ENCODE measurements at regions not wholly inside any gene's neighbourhood (a gene's known extent, or its start where the extent isn't known, plus 50 kb on each side); places are given as distances from the start of the nearest gene placed in this dataset.
A peak's percentile ranks its signal among the peaks of the same experiment; 100 is the strongest.

DNA sequence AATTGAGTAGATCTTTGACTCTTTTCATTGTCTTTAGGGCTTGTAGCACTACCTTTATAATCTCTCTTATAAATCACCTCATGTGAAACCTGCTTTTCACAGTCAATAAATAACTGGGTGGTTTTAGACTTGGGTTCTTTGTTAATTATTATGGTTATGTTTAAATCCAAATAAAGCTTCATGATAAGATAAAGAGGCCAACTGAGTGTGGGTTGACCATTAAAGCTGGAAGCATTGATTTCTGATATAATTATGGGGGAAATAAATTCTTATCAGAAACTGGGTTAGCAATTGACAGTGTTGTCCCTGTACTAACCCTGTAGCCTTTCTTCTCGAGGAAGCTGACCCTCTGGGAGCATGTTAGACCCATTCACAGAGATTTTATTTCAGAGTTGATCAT, 384.7 kb upstream of the LCORL start:
- DNase-seq = no peak

DNA sequence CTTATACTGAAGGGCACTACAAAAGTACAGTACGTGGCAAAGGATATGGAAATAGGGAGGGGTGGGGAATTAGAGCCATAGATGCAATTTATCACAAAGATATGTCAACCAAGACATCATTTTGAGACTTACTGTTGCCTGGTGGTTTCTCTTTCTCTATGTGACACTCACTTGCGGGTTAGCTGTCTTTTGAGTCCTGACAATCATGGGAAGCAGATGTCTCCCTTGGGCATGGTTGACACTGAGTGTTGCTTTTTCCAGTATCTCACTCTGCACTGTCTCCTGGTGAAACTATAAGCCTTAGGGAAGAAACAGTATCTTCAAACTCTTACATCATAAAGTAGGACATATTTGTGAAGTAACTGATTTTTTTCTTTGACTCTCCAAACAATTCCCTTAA, 383.5 kb upstream of the LCORL start:
- DNase-seq = no peak

DNA sequence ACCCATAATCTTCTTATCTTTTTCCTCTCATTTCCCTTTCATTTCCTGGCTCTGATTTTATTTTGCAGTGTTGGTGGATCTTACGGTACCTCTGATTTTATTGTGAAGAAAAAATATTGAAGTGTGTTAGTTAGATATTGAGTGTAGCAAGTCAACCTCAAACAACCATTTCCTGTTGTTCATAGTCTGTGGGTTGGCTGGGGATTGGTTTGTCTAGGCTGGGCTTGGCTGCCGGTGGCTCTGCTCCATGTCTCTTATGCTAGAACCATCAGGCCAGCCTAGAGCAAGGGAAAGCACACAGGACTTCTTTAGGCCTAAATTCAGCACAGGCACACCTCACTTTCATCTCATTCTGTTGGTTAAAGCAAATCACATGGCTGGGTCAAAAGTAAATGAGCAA, 383.1 kb upstream of the LCORL start:
- DNase-seq = no peak

DNA sequence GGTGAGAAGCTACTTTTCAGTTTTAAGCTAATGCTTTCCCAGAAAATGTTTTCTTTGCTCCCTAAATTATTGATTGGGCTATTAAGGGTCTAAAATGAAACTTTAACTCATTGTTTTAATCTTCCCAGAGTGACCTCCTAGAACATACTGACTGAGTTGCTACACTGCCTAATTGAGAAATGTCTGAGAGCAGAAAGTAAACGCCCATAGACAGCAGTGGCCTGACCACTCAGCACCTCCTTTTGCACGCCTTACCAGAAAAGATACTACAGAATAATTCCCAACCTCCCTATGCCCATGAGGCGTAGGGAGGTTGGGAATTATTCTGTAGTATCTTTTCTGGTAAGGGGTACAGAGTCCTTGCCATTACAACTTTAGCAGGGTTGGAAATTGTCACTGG, 381.8 kb upstream of the LCORL start:
- no peak for DNase-seq

DNA sequence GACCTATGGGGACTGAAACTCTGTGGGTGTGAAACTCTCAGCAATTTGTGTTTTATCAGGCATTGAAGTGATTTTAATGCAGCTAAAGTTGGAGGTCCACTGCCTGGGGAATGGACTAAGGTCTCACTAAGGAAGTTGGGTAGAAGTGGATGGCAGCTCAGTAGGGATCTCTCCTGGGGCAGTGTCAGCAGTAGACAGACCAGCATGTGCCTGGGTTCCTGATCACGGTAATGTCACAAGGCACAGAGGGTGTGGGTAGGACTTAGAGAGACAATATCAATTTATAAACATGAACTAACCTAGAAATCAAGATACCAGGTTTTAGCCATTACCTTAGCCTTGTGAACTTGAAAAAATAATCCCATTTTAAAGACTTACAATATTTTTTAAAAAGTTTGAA, 380.3 kb upstream of the LCORL start:
- DNase-seq = no peak

DNA sequence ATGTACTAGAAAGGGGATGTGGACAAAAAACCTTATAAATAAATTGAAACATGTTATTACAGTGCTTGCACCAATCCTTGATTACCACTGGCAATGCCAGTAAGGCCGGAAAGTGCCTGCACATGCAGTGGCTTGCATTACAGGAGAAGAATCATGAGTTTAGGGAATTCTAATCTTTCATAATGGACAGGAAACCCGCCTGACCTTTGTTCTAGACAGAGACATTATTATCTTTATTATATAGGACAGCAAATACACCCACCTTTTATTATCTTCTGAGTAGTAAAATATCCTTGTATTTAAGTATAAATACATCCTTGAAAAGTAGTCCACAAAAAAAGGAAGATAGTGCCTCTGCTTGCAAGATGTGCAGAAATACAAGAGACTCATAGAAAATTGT, 379.9 kb upstream of the LCORL start:
- DNase-seq = no peak

DNA sequence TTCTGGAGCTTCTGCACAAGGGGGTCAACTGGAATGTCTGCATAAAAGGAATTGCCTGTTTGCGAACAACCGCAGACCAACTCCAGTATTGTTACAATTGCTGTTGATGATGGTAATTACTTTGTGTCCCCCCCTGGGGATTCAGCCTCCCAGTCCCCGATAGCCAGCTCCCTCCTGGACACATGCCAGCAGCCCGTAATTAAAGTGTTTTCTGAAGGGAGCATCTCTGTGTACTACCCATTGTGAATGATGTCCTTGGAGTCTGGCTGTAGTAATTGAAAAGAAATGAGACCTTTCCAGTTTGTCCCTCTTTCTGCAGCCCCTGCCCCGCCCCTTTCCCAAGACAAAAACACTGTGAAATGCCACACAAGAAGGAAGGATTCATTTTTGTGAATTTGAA, 377.1 kb upstream of the LCORL start:
- DNase-seq = no peak

DNA sequence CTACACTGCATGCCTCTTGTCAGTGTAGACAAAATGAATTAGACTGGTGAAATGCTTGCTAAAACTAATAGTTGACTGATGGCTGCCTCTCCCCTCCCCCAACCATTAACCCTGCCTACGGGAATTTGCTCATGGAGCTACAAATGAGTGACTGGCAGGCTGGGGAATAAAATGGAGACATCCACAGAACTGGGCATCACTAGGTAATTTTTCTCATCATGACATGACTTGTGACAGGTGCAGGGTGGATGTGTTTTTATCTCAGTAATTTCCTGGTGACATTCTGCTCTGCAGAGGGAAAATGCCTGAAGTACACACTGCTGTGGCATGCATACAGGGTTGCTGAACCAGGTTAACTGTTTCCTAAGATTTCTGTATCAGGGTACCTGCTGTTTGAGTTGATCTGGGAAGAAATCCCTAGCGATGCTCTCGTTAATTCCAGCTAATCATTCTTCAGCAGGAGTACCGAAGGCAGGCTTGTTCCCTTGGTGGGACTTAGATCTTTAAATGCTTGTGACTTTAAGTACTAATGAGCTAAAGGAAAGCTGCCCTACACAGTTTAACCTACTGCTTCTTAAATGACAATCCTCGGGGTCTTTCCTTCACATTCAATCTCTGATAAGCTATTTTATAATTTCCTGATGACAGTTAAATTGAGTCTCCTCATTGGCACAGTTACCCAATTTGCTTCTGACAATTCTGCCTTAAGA, 376.3 kb upstream of the LCORL start:
- no peak for DNase-seq

DNA sequence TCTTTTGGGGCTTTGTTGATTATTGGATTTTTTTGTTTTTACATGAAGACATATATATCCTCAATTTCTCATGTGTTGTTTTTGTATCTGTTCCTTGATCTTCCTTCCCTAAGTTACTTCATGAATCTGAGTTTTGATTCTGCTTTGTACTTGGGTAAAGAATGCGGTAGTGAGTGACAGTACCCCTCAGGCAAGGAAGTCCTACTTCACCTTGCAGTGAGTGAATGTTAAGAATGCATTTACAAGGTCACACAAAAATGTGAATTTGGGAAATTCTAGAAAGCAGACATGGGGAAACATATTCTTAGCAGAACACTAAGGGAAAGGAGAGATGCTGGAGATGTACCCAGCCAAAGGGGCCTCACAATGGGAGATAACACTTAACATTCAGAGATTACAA, 373.1 kb upstream of the LCORL start:
- DNase-seq = no peak

DNA sequence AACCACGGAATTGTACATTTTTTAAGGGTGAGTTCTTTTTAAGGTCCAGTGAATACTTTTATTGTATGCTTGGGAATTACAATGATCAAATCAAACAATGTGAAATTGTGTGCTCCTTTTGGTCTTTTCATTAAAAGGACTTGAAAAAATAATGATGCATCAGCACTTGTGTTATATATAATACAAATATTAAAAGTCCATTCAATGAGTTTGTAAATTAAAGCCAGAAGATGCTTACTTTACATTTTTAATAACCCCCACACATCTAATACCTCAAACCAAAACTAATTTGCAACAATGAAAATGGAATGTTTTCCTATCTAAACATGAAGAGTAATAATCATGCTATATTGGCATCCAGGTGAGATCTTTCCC, 369.8 kb upstream of the LCORL start:
- DNase-seq = no peak

DNA sequence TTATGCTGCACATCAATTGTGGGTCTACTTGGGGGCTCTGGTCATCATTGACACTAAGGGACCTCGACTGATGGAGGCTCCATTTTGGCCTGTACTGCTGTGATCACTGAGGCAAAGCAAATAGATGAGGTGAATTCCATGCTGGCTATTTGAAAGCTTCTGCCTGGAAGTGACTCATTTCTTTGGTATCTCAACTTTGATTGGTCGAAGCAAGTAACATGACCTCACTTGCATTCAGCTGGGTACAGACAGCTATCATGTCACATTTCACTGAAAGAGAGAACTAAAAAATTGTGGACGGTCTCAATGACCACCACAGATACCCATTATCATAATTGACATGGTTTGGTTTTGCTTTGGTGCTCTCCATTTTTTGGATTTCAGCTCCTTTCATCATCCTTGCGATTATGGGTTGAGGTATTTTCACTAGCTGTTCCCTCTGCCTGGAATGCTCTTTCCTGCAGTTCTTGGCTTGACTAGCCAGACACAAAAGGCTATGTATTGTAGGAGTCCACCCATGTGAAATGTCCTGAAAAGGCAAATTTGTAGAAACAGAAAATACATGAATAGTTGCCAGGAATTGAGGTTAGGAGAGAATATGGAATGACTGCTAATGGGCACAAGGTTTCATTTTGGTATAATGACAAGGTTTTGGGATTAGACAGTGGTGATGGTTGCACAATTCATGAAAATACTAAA, 369.2 kb upstream of the LCORL start:
- no peak for DNase-seq

DNA sequence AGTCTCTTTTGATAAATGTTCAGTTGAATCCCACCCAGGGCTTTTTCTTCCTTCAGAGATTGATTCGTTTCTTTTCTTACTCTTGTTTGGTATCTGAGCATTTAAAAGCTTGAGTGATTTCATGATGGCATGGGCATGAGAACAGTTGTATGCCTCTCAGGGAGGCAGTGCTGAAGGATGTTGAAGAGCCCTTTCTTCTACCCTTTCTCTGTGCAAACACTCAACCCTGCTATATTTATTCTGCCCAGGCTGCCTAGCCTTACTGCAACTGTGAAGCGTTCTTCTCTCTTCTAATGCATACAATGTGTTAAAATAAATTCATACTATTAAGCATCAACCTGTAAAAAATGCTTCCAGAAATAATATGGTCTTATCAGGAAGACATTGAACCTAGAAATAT, 367.6 kb upstream of the LCORL start:
- no peak for DNase-seq

DNA sequence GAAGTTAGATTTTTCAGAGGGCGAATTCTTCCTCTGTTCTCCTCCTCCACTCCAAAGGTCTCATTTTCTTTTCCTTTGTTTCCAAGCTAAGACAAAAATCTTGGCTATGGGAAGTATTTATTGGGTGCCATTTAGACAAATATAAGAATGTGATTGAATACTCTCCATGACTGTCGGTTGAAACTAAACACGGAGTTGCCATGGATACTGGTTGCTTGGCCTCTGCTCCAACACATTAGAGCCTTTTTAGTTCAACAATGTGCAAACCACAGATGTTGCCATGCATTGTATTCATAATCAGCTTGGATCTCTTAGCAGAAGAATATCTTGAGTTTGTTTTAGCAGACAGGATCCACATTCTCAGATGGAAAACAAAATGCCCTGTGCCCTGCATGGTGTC, 366.5 kb upstream of the LCORL start:
- DNase-seq = no peak

DNA sequence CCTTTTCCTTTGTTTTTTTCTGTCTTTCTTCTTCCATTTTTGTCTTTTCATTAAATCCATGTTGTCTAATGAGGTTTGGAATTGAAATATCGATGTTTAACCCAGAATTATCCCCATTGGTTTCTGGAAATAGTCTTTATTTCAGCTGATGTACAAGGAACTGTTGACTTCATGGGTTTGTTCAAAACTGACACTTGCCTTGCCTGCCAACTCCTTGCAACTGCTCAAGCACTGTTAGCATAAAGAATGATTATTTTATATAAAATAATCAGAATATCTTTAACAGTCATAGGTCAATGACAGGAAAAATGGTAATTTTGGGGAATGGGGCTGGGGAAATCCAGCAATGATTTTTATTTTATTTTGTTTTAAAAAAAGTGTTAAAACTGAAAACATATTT, 359.6 kb upstream of the LCORL start:
- DNase-seq = no peak

DNA sequence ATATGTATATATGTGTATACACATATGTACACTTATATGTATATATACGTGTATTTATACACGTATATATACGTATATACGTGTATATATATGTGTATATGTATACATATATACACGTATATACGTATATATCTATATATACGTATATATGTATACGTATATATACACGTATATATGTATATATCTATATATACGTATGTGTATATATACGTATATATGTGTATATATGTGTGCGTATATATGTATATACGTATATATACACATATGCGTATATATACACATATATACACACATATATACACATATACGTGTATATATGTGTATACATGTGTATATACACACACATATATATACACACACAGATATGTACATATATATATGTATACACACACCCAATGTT, 348.0 kb upstream of the LCORL start:
- no peak for DNase-seq

DNA sequence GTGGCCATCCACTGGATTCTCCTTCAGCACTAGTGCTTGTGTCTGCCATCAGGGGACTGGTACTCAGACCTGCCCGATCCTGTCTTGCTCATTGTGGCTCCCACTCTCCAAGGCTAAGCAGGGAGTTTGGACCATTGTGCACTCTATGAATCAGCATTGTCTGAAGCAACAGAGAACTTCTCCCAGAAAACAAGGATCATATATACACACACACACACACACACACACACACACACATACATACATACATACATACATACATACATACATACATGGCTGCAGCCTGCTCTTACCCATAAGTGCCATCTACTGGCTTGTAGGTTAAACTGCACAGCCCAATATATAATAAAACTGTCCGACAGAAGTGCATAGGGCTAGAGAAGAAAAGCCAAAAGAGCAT, 345.3 kb upstream of the LCORL start:
- DNase-seq = peak; percentile 16 to 55 (median 48)

DNA sequence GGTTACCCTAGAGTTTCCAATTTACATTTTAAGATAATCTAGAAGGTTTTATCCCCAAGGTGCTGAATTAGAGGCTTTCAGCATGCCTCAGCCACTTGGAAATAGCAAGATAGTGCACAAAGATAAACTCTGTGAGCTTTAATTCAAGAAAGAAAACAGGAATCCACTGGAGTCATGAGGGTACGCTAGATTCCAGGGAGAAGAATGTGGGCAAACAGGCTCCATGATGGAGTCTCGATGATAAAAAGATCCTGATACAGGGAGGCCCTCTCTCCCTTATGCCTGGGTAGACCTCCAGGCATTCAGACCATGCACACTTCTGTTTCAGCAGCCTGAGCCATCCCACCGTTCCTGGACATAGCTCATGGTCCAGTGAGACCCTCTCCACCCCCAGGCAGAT, 344.6 kb upstream of the LCORL start:
- DNase-seq = no peak

DNA sequence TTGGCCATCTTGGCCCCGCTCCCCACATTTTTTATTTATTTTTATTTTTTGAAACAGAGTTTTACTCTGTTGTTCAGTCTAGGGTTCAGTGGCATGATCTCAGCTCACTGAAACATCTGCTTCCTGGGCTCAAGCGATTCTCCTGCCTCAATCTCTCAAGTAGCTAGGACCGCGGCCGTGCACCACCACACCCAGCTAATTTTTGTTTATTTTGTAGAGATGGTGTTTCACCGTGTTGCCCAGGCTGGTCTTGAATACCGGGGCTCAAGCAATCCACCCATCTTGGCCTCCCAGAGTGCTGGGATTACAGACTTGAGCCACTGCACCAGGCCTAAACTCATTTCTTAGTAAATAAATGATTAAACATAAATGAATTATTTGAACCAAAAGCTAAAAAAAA, 322.0 kb upstream of the LCORL start:
- no peak for DNase-seq

DNA sequence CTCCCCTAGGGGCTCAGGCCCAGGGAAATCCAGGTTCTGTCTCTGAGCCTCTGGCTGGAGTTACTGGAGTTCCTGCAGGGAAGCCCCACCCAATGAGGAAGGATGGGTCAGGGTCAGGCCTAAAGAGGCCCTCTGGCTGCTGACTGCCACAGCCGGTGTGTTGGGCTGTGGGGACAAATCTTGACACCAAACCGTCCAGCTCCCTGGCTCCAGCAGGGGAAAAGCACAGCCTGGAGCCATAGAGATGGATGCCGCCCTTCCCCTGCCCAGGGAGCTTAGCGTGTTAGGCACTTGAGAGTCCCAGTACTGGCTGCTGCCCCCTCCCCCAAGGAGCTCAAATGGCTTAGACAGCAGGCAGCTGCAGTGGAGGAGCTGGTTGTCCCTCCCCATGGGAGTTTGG, 321.3 kb upstream of the LCORL start:
- no peak for DNase-seq

DNA sequence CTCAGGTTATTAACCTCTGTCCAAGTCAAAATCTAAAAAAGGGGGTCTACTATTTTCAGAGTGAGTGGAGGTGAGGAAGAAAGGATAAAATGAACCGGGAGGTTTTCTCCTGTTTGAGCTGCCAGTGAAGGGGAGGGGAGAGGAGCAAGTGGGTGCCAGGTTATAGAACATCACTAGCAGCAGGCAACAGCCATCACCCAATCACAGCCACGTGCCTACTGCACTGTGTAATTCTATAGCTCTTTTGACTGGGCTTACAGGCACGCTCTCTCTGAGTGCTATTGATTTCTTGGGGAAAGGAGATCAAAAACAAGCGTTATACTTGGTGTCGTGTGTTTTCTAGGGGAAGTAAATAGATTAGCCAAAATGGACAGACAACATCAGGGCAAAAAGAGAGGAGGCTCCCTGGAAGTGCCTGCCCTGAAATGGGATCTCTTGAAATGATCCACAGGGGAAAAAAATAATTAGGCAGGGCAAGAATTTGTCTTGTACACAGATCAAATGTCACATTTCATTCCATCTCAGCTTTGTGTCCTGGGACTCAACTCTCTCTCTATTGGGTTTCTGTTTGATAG, 300.5 kb upstream of the LCORL start:
- no peak for DNase-seq

DNA sequence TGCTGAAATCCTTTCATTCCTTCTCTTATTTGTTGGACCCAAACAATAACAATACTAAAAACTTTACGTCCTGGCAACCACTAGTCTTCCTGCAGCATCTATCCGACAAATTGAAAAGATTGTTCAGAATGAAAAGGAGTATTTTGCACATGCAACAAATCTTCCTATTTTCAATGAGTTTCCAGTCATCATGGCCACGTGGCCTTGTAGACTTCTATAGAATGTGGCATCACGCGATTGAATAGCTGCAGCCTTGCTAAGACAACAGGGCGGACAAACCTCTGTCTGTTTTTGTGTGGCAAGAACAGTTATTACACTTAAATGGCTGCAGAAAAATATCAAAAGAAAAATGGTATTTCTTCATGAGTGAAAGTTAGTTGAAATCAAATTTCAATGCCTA, 297.9 kb upstream of the LCORL start:
- DNase-seq = no peak

DNA sequence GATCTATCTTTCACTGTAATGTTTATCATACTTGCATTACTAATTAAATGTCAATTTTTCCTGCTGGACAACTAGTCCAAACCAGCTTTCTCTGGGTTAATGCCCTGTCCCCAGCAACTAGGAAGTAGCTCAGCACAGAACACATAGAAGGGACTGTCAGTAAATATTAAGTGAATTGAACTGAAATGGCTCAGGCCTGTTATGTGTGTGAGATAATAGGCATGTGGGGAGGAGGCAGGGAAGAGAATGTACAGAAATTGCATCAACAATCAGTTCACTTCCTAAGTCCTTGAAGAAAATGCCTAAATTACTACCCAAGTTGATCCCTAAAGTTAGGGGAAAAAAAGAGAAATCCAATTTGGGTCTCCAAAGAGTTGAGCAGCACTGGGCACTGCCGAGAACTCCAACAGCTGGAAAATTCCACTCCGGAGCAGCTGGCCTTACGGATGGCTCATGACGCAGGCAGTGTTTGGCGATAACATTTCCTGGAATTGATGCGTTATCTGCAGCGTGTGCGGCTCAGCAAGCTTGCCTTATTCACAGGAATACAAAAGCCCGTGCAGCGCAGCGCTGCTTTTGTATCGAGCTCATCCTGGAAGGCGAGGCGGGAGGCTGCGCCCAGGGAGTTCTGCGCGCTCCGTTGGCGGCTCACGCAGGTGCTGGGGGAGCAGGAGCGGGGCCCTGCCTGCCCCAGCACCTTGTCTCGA, 297.3 kb upstream of the LCORL start:
- no peak for DNase-seq

DNA sequence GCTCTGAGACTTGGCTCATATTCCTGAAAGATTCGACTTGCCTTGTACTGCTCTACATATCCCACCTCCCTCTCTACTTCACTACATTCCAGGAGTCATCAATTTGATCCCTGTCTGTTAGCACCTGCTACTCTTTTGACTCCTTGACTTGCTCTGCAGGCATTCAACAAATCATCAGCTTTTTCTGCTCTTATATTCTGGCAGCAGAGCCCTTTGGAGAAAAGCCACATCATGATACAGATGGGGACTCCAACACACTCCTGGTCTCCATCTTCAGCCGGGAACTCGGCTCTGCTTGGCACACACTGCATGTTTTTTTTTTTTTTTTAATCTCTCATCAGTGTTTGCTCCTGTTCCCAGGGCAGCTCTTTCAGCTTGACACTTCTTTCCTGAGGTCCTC, 293.2 kb upstream of the LCORL start:
- no peak for DNase-seq

DNA sequence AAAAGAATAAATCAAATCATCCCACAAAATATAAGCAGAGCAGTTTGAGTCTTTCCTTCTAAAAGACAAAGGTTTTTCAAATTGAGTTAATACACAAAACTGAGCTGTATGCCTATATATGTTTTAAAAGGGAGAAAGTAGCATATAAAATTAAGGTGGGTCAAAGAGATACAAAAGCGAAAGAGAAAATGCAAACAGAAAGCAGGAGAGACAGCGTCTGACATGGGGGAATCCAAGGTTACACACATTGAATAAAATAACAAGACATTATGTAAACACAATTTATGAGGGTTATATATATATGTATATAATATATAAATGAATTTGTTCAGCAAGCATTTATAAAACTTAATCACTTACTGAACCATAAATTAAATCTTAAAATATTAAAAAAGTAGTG, 276.1 kb upstream of the LCORL start:
- DNase-seq = no peak

Measured in suppressor macrophage (primary cell).